ENCODE measurements at regions not wholly inside any gene's neighbourhood (a gene's known extent, or its start where the extent isn't known, plus 50 kb on each side); places are given as distances from the start of the nearest gene placed in this dataset.

DNA sequence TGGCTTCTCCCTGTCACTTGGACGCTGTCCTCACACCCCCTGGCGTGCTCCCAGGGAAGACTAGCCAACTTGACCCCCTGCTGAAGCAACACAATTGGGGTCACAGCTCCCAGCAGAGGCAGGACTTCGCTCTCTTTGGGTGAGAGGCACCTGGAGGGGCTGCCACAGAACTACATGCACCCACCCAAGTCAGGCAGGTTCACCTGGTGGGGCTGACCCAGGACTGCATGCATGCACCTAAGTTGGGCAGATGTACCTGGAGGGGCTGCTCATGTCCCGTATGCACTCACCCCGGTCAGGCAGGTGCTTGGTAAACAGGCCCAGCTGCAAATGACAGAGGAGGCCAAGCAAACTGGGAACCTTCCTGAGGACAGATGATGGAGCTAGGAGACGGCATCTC lies 154.3 kb upstream of the RPS6KA2 start:
- TF ChIP-seq GATA2 (IDR thresholded peaks at IDR 0.05; ENCODE audit: low read depth, low read length) (no peak), GATA3 (IDR thresholded peaks at IDR 0.05; ENCODE audit: low read depth, low read length) (no peak)
